ENCODE measurements at regions not wholly inside any gene's neighbourhood (a gene's known extent, or its start where the extent isn't known, plus 50 kb on each side); places are given as distances from the start of the nearest gene placed in this dataset.
"Not testable (repeated sequence)": the region's sequence is repeated elsewhere in the genome, so short reads cannot be mapped to it uniquely, and the experiment has no call there.

DNA sequence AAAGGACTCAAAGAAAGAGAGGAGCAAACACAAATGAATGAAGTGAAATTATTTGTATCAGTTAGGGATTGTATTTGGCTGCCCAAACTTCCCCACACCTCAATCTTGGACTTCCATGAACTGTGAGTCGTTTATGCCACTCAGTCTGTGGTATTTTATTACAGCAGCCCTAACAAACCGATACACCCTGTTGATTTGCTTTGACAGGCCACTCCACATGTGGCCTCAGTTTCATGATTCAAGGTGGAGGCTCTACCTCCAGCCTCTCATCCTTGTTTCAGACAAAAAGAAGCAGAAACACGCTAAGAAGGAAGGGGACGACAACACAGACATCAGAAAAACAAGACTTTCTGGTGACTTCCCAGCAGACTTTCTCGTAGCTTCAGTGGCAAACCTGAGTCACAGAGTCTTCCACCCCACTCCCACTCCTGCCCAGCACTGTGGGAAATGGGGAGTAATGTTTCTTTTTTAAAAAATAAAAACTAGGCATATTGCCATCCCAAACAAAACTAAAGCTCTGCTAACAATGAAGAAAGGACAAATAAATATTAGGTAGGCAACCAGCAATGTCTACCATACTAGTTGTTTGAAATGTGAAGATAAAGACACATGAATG is 52.2 kb upstream of the ABCA1 start:
- FAIRE-seq (no peak), DNase-seq (ENCODE audit: low spot score) (no peak)

DNA sequence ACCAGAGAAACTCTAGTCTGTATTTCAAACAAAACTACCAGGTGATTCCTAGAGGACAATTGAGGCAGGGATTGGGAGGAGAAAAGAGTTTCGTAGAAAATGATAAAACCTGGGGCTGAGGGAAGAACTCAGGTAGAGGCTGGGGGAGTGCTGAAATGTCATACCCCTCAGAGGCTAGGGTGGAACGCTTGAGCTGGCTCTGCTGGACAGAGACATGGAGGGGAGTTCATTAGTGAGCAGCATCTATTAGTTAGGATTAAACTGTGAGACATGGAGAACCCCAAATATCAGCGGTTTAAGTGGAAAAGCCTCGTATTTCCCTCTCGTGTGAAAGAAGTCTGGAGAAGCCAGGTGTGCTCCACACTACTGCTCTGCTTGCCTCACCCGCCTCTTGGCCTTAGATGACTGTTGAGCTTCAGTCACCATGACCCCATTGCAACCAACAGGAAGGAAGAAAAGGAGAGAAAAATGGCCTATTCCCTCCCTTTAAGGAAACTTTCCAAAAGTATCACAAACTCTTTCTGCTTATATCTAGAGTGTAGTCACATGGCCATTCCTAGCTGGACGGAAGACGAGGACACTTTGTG is 53.7 kb upstream of the ABCA1 start:
- no peak for DNase-seq (ENCODE audit: low spot score)
- FAIRE-seq, result no peak

DNA sequence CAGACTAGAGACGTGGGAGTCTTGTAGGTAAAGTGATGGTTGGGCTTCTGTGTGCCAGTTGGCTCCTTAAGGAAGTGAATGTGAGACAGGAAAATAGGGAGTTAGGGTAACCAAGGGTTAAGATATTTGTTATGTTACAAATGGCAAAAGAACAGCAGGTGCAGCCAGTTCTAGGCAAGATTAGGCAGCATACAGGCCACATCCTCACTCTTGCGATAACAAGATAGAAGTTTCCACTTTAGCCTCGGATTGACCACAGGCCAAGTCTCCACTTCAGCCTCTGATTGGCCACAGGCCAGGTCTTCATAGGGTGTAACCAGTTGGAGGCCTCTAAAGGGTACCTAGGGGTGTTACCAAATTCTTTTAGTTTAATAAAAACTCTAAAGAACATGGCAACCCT is 54.6 kb upstream of the ABCA1 start:
- FAIRE-seq (no peak), DNase-seq (ENCODE audit: low spot score) (no peak)

DNA sequence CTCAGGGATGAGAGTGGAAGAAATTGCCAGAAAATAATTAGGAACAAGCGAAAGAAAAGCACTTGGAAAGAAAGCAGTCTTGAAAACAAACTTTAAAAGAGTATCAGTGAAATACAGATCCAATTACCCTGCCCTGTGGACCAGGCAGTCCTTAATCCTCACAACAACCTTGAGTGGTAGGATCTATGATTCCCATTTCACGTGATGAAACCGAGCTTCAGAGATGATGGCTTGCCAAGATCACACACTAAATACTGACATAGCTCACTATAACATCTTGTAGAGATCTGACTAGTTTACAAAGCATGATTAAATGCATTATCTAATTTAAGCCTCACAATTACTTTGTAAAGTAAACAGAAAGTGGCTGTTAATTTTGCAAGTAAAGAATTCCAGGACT is 55.5 kb upstream of the ABCA1 start:
- no peak for FAIRE-seq
- DNase-seq (ENCODE audit: low spot score), result no peak

DNA sequence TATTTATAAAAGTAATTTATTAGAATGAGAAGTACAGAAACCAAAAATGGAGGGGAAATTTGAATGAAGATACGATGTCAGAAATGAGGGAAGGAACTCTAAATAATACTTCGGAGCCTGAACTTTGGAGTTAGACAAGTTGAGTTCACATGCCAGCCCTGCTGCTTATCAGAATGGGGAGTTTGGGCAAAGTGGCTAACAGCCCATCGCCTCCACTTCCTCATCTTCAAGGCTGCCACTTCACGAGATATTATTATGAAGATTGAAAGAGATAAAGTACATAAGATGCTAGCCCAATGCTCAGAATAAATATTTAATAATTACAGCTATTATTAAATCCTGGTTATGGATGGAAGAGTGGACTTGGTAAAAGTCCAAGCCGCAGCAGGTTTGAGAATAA is 56.2 kb upstream of the ABCA1 start:
- FAIRE-seq, result no peak
- no peak for DNase-seq (ENCODE audit: low spot score)

DNA sequence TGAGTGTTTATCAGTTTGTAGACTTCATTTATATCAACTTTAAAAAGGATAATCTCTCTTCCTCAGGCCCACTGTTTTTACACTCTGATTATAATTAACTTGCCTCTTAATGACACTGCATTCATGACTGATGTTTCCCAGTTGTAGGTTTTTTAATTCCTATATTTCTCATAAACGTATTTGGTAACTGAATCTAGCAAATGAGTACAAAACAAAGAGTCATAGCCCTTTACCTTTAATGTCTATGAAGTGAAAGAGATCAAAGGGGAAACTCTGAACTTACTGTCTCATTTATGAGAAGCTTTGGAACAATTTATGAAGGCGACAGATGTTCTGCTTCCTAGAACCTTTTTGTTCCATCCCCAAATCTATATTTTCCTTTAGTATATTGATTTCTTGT is 56.6 kb upstream of the ABCA1 start:
- DNase-seq (ENCODE audit: low spot score), result no peak
- FAIRE-seq, result no peak

DNA sequence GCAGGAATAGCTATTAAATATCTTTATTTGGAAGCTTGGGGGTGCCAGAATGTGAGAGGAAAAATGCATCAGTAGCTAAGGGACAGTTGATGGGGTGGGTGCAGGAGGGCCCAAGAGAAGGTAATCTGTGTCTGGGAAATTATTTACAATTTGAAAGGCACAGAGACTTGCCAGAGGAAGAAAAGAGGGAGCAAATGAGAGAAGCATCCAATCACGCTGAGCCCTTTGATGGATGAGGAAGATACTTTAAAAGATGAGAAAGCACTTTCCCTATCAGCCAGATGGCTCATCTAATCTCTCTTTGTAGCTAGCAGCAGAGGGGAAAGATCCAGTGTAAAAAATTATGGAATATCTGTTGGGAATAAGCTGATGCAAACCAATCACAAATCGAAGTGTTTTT is 57.0 kb upstream of the ABCA1 start:
- no peak for FAIRE-seq
- no peak for DNase-seq (ENCODE audit: low spot score)

DNA sequence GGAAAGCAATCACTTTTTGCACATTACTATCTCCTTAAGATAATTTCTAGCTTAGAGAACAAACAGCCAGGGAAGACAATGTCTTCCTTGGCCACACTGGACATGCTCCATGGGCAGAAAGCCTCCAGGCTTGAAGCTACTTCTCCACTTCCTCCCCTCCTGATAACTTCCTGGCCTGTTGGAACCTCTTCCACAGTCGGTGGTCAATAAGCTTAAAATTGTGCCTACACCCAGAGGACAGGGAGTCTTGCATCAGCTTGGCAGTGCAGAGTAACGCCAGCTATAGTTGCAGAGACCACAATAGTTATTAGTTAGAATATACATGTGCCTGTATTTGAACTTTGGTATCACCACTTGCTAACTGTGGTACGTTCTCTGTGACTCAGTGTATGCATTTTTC is 58.1 kb upstream of the ABCA1 start:
- FAIRE-seq (no peak), DNase-seq (ENCODE audit: low spot score) (no peak)

DNA sequence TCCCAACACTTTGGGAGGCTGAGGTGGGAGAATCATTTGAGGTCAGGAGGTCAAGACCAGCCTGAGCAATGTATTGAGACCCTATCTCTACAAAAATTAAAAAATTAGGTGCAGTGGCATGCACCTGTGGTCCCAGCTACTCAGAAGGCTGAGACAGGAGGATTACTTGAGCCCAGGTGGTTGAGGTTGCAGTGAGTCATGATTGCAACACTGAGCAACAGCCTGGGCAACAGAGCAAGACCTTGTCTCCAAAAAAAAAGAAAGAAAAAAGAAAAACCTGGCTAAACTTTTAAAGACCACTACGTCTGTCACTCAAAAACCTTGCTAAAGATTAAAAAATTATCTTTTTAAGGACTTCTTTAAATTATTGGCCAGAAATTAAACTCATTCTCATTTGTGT is 59.8 kb upstream of the ABCA1 start:
- FAIRE-seq, result no peak
- DNase-seq (ENCODE audit: low spot score), result no peak

DNA sequence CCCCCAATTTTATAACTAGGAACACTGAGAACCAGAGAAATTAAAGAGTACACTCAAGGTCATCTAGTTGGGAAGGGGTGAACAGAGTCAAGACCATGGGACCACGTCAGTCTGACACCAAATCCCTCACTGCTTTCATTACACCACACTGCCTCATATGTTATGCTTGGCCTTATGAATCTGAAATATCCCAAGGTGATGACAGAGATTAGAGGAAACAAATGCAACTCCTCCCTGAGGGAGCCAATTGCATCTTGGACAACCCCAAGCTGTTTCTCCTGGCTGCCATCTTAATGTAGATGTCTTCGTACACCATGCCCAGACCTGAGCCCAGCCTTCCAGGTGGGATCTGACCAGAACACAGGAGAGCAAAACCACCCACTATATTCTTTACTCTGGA is 60.6 kb upstream of the ABCA1 start:
- FAIRE-seq, result no peak
- no peak for DNase-seq (ENCODE audit: low spot score)

DNA sequence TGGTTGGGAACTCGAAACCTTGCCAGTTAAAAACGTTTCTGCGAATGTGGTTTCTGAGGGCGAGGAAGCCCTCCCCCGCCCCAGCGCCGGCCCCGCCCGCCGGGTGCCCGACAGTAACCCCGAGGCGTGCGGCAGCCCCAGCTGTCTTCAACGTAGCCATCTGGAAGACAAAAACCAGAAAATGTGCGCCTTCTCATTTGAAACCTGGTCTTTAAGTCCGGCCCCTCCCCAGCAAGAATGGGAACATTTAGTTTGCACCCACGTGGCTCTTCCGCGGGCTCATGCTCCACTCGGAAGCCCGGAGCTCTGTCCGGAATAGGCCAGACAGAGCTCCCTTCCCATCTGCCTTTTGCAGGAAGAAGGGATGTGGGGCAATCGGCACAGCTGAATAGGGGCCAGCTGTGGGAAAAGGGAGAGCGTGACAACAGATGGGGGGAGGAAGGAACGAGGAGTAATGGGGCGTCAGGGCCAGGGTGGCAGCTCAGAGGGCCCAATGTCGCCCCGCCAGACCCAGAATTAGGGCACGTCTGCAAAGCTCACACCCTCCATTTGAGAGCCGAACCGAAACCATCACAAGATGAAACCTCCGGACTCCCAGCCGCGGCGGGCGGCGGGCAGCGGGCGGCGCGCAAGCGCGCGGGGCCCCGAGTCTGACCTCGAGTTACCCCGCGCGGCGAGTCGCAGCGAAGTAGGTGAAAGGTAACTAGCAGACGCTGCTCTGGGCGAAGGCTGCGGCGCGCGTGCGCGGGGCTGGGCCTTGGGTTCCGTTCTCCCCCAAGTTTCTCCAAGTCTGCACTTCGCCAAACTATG is 63.4 kb upstream of the ABCA1 start:
- DNase-seq (ENCODE audit: low spot score) (peak; percentile 89), FAIRE-seq (no peak)

DNA sequence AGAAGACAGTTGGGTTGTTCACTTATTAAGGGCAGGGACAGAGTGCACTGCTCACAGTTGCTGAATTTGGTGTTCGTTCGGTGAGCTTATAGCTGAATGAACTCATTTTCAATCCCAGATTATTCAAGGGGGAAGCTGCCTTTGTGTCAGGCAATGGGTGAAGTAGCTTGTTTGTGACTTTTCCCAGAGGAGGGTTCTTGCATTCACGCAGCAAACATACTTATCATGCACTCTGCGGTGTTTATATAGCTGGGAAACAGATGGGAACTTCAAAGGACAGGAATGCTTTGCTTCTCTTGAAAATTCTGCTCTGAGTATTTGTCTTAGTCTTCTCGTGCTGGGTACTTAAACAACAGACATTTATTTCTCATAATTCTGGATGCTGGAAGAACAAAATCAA is 64.7 kb upstream of the ABCA1 start:
- FAIRE-seq (no peak), DNase-seq (ENCODE audit: low spot score) (no peak)

DNA sequence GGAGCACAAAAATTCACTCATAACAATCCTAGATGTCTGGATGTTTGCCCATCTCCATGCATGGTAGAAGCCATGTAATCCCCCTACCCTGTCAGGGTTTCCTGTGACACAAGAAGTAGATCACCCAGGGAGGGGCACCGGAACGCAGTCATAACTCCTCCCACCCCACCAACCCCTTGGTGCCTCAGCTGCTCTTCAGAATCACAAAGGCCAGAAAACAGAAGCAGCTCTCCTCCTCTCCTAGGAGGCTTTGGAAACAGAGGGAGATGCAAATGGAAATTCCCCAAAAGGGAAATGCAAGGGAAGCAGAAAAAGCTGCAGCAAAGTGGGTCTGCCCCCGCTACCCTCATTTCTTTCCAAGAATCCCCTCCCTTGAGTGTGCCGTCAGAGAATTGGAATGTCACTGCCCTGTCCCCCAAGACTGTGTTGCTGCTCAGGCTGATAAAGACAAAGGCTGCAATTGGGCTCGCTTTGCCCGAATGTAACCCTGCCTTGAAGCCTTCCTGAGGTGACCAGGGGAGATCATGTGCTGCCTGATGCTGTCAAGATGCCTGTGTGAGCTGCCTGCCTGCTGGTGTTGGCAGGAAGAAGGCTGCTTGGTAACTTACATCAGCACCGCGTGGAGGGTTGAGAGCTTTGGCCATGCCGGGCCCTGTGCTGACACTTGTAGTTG is 65.5 kb upstream of the ABCA1 start:
- FAIRE-seq (no peak), DNase-seq (ENCODE audit: low spot score) (peak; percentile 71)

DNA sequence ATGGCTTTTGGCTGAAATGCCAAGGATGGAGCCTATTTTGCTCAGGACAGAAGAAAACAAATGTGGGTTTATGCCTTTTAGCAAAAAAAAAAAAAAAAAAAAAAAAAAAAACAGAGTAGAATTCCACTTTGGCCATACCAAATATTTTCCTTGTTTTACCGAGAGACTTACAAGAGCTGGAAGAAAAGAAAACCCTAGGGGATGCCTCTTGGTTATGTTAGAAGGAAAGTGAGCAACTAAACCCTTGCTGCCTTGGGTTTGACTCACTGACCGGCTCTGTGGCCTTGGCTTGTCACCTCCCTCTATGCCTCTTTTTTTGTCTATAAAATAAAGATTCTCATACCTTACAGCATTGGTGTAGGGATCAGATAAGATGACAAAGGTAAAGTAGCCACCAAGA is 69.6 kb upstream of the ABCA1 start:
- DNase-seq (ENCODE audit: low spot score) (no peak), FAIRE-seq (no peak)

DNA sequence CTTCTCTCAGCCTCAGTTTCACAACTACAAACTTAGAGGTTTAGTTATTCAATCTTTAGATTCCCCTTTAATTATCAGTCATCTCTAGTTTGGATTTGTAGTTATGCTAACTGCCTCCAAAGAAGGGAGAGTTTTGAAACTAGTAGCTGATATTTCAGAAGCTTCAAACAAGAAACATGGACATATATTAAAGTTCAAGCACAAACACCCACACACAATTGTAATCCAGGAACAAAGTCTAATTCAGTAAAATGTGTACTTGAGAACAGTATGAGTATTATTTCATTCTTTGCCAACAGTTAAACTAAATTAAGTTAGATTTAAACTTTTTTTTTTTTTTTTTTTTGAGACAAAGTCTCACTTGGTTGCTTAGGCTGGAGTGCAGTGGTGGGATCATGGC is 71.2 kb upstream of the ABCA1 start:
- no peak for FAIRE-seq
- no peak for DNase-seq (ENCODE audit: low spot score)

DNA sequence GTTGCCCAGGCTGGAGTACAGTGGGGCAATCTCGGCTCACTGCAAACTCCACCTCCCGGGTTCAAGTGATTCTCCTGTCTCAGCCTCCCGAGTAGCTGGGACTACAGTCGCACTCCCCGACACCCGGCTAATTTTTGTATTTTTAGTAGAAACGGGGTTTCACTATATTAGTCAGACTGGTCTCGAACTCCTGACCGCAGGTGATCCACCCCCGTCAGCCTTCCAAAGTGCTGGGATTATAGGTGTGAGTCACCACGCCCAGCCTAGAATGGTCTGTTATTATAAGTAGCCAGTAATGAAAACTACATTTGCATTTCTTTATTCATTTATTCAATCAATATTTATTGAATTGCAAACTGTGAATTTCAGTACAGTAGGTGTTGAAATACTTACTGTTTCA is 72.6 kb upstream of the ABCA1 start:
- not testable (repeated sequence) for FAIRE-seq; DNase-seq (ENCODE audit: low spot score)

DNA sequence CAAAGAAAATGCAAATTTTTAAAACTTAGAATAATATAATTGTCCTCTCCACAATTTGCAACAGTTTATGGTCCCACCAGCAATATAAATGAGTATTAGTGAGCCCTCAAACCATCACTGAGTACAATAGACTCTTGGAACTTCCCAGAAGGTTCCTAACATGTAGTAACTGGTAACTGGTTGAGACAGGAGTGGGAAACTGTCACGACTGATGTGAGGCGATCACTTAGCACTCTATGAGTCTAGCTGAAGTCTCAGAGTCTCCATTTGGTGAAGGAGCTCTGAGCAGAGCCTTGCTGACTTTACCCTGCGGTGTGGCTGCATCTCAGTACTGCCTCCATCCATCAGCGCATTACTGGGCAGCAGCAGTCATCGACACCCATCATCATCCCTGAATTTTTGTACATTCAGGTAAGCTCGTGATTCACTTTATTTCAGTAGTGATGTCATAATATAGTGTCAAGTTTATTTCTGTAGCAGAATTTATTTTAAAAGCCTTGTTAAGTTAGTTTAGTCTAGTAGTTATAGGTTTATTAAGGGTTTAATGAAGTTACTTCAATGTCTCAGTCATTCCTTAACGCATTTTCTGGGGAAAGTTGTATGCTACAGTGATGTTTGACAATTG is 76.6 kb upstream of the ABCA1 start:
- no peak for FAIRE-seq

DNA sequence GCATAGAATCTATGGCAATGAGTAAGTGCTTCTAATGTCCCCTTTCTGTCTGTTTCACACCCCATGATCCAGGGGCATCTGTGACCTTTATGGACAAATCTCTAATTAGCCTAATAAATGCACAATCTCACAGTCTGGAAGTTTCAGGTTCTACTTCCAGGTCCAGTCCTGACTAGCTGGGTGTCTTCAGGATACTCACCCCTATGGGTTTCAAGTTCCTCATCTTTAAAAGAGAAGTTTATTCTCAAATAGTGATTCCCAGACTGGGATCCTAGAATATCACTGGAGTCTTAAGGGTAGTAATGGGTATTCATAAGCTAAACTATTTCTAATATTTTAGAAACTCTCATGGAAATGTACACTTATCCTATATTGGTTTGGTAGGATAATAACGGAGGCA is 77.2 kb upstream of the ABCA1 start:
- DNase-seq (ENCODE audit: low spot score) (no peak), FAIRE-seq (no peak)

More for the DNA sequence above, 76.6 kb upstream of the ABCA1 start:
- no peak for DNase-seq (ENCODE audit: low spot score)

DNA sequence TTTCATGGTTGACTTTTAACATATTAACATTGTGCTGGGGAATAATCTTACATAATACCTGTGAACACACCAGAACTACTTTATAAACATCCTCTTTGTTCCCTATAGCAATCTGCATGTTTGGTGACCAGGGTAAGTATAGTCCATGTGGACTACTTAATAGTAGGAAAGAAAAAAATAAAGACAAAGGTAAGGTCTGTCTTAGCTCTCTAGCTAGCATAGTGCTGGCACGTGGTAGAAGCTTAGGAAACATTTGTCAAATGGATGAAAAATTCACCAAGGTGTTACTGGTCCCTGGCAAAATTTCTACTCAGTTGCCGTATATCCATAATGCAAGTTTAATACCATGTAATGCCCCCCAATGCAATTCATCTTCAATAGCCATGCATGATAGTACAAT is 78.6 kb upstream of the ABCA1 start:
- no peak for FAIRE-seq
- no peak for DNase-seq (ENCODE audit: low spot score)

DNA sequence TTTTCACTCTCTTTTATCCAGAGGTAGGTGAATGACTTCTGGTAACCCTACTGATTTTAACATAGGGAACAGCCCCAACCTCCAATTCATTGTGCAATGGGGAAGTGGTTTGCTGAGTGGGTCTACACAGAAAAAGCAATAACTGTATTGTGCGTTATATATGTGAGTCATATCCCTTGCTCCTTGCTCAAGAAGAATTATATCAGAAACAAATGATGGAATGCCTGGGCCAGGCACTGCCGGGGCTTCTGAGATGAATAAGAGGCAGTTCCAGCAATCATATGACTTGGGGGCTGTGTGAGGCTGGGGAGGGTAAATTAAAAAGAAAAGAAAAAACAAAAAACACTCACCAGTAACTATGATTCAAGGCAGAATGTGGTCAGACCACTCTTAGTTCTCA is 79.2 kb upstream of the ABCA1 start:
- FAIRE-seq, result no peak
- peak; percentile 65 for DNase-seq (ENCODE audit: low spot score)

DNA sequence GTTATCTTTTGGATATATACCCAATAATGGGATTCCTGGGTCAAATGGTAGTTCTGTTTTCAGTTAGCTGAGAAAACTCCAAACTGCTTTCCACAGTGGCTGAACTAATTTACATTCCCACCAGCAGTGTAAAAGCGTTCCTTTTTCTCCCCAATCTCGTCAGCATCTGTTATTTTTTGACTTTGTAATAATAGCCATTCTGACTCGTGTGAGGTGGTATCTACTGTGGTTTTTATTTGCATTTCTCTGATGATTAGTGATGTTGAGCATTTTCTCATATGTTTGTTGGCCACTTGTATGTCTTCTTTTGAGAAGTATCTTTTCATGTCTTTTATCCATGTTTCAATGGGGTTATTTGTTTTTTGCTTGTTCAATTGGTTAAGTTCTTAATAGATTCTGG is 82.1 kb upstream of the ABCA1 start:
- not testable (repeated sequence) for FAIRE-seq; DNase-seq (ENCODE audit: low spot score)

DNA sequence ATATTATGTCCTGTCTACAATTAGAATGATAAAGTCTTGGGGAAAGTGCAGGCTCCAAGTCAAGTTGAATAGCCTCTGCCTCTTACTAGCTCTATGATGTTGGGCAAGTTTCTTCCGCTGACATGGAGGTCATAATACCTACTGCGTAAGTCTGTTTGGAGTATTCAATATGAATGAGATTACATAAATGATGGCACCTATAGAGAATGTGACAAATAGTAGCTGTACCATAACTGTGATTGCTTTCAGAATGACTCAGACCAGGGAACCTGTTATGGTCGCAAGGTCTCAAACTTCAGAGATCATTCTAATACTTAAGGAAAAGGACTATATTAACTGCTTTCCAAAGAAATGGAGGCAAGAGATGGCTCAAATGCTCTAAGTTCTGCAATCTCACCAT is 94.0 kb upstream of the ABCA1 start:
- DNase-seq (ENCODE audit: low spot score) (no peak), FAIRE-seq (no peak)

Measured in urothelium cell line (cell line).